KOPT-K1 (cell line): ENCODE measurements at regions not wholly inside any gene's neighbourhood (a gene's known extent, or its start where the extent isn't known, plus 50 kb on each side); places are given as distances from the start of the nearest gene placed in this dataset.
"Not testable (repeated sequence)": the region's sequence is repeated elsewhere in the genome, so short reads cannot be mapped to it uniquely, and the experiment has no call there.

ENCODE experiments used
- H3K27ac ChIP-seq: fragments of 200-600 bp; sonication (generic); 2 replicates; pipeline ENCODE4 v1.5.1; 2016; ENCODE audit warnings: antibody characterized with exemption, mild to moderate bottlenecking, low read depth, low read length; ENCODE audit not compliant: poor library complexity, severe bottlenecking
- H3K36me3 ChIP-seq: fragments of 200-600 bp; sonication (generic); 2 replicates; pipeline ENCODE4 v1.5.1; 2017; ENCODE audit warnings: antibody characterized with exemption, mild to moderate bottlenecking, low read length, moderate library complexity; ENCODE audit not compliant: insufficient read depth
- H3K9me3 ChIP-seq: fragments of 200-600 bp; sonication (generic); 2 replicates; pipeline ENCODE4 v1.5.1; 2017; ENCODE audit warnings: antibody characterized with exemption, low read length, mild to moderate bottlenecking; ENCODE audit not compliant: insufficient read depth, poor library complexity, severe bottlenecking

DNA sequence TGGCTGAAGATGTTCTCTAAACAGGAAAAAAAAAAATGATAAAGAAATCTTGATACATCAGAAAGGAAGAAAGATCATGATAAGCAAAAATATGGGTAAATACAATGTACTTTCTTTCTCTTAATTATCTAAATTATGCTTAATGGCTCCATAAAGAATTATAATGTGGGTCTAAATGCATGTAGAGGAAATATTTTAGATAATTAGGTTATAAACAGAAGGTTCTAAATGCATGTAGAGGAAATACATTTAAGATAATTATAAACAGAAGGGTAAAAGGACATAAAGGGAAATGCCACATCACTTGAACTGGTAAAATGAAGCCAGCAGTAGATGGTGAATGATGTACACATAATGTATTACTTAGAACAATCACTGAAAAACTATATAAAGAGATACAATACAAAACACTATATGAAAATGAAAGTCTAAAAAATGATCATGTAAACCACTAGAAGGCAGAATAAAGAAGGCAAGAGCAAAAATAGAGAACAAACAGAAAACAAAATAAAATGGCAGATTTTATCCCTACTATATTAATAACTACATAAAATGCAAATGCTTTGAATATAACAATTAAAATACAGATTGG lies 308.4 kb upstream of the CDH2 start:
- Histone ChIP-seq H3K36me3 (no peaks in the 10 kb centered on the region), H3K27ac (no peak overlapping the region), H3K9me3 (no peaks in the 10 kb centered on the region)

- no peaks in the 10 kb centered on the region for H3K36me3 ChIP-seq
- no peaks in the 10 kb centered on the region for H3K9me3 ChIP-seq
- no peak overlapping the region for H3K27ac ChIP-seq
These were observed 301.6 kb upstream of the CDH2 start for GRCh38 chr18:28478531-28478930.

DNA sequence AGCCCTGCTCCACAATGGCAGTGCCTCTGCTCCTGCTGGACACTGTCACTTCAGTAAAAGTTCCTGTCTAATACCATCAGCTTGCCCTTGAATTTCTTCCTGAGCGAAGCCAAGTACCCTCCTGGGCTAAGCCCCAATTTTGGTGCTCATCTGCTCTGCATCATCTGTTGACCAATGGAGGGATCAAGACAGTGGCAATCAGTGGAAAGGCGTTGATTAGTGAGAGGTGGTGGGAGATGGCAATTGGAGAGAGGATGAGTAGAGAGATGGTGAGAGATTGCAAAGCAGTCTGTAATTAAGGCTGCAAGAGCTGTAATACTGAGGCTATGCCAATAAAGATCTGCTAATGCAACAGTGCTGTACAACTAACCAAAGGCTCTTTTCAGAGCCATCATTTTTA lies 299.4 kb upstream of the CDH2 start:
- no peaks in the 10 kb centered on the region for H3K9me3 ChIP-seq
- H3K27ac ChIP-seq = no peak overlapping the region
- no peaks in the 10 kb centered on the region for H3K36me3 ChIP-seq

GRCh38 chr18:28469946-28470345 lies 293.0 kb upstream of the CDH2 start:
- Histone ChIP-seq H3K27ac (no peak overlapping the region), H3K36me3 (no peaks in the 10 kb centered on the region), H3K9me3 (no peaks in the 10 kb centered on the region)

- Histone ChIP-seq H3K27ac (no peak overlapping the region), H3K36me3 (no peaks in the 10 kb centered on the region), H3K9me3 (no peaks in the 10 kb centered on the region)
These were observed 292.0 kb upstream of the CDH2 start for GRCh38 chr18:28468901-28469300.

- H3K9me3 ChIP-seq = no peaks in the 10 kb centered on the region
These were observed 289.3 kb upstream of the CDH2 start for GRCh38 chr18:28466204-28466603.

GRCh38 chr18:28459587-28459986 lies 282.7 kb upstream of the CDH2 start:
- Histone ChIP-seq H3K36me3 (no peaks in the 10 kb centered on the region), H3K27ac (no peak overlapping the region), H3K9me3 (no peaks in the 10 kb centered on the region)

More at GRCh38 chr18:28466204-28466603, 289.3 kb upstream of the CDH2 start:
- Histone ChIP-seq H3K27ac (no peak overlapping the region), H3K36me3 (no peaks in the 10 kb centered on the region)

GRCh38 chr18:28458751-28459150 lies 281.8 kb upstream of the CDH2 start:
- no peaks in the 10 kb centered on the region for H3K9me3 ChIP-seq
- H3K36me3 ChIP-seq = no peaks in the 10 kb centered on the region
- no peak overlapping the region for H3K27ac ChIP-seq

GRCh38 chr18:28457784-28458183 lies 280.9 kb upstream of the CDH2 start:
- no peaks in the 10 kb centered on the region for H3K9me3 ChIP-seq
- no peaks in the 10 kb centered on the region for H3K36me3 ChIP-seq
- H3K27ac ChIP-seq = no peak overlapping the region

GRCh38 chr18:28455971-28456370 lies 279.0 kb upstream of the CDH2 start:
- H3K9me3 ChIP-seq = no peaks in the 10 kb centered on the region
- H3K27ac ChIP-seq = no peak overlapping the region
- no peaks in the 10 kb centered on the region for H3K36me3 ChIP-seq

- Histone ChIP-seq H3K36me3 (no peaks in the 10 kb centered on the region), H3K9me3 (no peaks in the 10 kb centered on the region), H3K27ac (no peak overlapping the region)
These were observed 262.9 kb upstream of the CDH2 start for GRCh38 chr18:28439870-28440269.

GRCh38 chr18:28438381-28438780 lies 261.5 kb upstream of the CDH2 start:
- Histone ChIP-seq H3K27ac (no peak overlapping the region), H3K36me3 (no peaks in the 10 kb centered on the region), H3K9me3 (no peaks in the 10 kb centered on the region)

- Histone ChIP-seq H3K9me3 (no peaks in the 10 kb centered on the region), H3K36me3 (no peaks in the 10 kb centered on the region), H3K27ac (no peak overlapping the region)
These were observed 255.4 kb upstream of the CDH2 start for GRCh38 chr18:28432339-28432738.

DNA sequence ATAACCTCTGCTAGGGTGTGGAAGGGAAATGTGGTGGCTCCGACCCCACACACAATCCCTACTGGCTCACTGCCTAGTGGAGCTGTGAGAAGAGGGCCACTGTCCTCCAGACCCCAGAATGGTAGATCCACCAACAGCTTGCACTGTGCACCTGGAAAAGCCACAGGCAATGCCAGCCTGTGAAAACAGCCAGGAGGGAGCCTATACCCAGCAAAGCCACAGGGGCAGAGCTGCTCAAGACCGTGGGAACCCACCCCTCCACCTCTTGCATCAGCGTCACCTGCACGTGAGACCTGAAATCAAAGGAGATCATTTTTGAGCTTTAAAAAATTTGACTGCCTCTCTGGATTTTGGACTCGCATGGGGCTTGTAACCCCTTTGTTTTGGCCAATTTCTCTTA lies 249.0 kb upstream of the CDH2 start:
- no peaks in the 10 kb centered on the region for H3K9me3 ChIP-seq
- no peaks in the 10 kb centered on the region for H3K36me3 ChIP-seq
- no peak overlapping the region for H3K27ac ChIP-seq

DNA sequence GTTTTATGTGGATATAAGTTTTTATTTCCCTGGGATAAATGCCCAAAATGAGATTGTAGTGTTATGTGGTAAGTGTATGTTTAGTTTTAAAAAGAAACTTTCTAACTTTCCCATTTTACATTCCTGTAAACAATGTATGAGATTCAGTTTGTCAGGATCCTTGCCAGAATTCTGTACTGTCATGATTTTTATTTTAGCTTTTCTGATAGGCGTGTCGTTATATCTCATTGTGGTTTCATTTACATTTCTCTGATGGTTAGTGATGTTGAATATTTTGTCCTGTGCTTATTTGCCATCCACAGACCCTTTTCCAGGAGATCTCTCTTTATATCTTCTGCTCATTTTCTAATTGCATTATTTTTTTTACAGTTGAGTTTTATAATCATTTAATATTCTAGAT lies 245.6 kb upstream of the CDH2 start:
- no peaks in the 10 kb centered on the region for H3K9me3 ChIP-seq
- H3K36me3 ChIP-seq = no peaks in the 10 kb centered on the region
- H3K27ac ChIP-seq = no peak overlapping the region

DNA sequence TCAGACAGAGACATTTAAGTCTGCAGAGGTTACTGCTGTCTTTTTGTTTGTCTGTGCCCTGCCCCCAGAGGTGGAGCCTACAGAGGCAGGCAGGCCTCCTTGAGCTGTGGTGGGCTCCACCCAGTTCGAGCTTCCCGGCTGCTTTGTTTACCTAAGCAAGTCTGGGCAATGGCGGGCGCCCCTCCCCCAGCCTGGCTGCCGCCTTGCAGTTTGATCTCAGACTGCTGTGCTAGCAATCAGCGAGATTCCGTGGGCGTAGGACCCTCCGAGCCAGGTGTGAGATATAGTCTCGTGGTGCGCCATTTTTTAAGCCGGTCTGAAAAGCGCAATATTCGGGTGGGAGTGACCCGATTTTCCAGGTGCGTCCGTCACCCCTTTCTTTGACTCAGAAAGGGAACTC lies 245.0 kb upstream of the CDH2 start:
- not testable (repeated sequence) for H3K36me3 ChIP-seq, H3K9me3 ChIP-seq, H3K27ac ChIP-seq
